T-cell (primary cell): ENCODE measurements at regions not wholly inside any gene's neighbourhood (a gene's known extent, or its start where the extent isn't known, plus 50 kb on each side); places are given as distances from the start of the nearest gene placed in this dataset.
"Not testable (repeated sequence)": the region's sequence is repeated elsewhere in the genome, so short reads cannot be mapped to it uniquely, and the experiment has no call there.

Source experiments
- ATAC-seq, 4 experiments: fragments of 200-7000 bp in 3 of 4; fragments of 150-1000 bp in 1 of 4; cut with Tn5 transposase; replicated peaks in 1 of 4; 1 replicate in 3 of 4; 2 replicates in 1 of 4; pipeline ENCODE4 v1.10.0; 2021; ENCODE audit warnings: moderate library complexity in 3 of 4, mild to moderate bottlenecking in 2 of 4, moderate number of reproducible peaks in 1 of 4
- CTCF ChIA-PET, 2 donors: fragments of 300-600 bp; sonication (Branson Sonifier 250); formaldehyde crosslinking; loops; one replicate each; lab custom pipeline; 2022; ENCODE audit warnings: antibody characterized with exemption in 2 of 2; lab: Charles Lee
- POLR2A ChIA-PET, 2 donors: fragments of 300-600 bp; sonication (Branson Sonifier 250); formaldehyde crosslinking; loops; one replicate each; lab custom pipeline; 2022; ENCODE audit warnings: antibody characterized with exemption in 2 of 2; lab: Charles Lee
- DNase-seq, 35 experiments: peaks; one replicate each; pipeline versions ENCODE4 v3.0.0 to v3.0.0-alpha.2; 2013 to 2023
- H3K27ac ChIP-seq: one replicate; pipeline ENCODE4 v1.5.1; 2013; ENCODE audit warnings: low read length
- H3K27me3 ChIP-seq, 2 experiments: replicated peaks in 1 of 2; 1 replicate in 1 of 2; 2 replicates in 1 of 2; pipeline versions ENCODE4 v1.6.1 to v1.7.0; 2013; ENCODE audit warnings: low read length in 1 of 2, mixed read lengths in 1 of 2; ENCODE audit not compliant: control insufficient read depth in 2 of 2, insufficient read depth in 2 of 2; ENCODE audit errors: extremely low read depth in 1 of 2
- H3K36me3 ChIP-seq, 2 donors: 1 replicate in 1 of 2; 2 replicates in 1 of 2; pipeline versions ENCODE4 v1.6.1 to v1.7.0; 2013; ENCODE audit warnings: low read length in 1 of 2; ENCODE audit not compliant: control insufficient read depth in 2 of 2, insufficient read depth in 1 of 2; ENCODE audit errors: extremely low read depth in 1 of 2
- H3K4me1 ChIP-seq, 2 experiments: 1 replicate in 1 of 2; 2 replicates in 1 of 2; pipeline versions ENCODE4 v1.6.1 to v1.7.0; 2013; ENCODE audit warnings: low read length in 2 of 2, mixed read lengths in 1 of 2; ENCODE audit not compliant: insufficient read depth in 2 of 2, control insufficient read depth in 1 of 2; ENCODE audit errors: extremely low read depth in 1 of 2
- H3K4me3 ChIP-seq, 2 donors: 1 replicate in 1 of 2; 2 replicates in 1 of 2; pipeline versions ENCODE4 v1.5.1 to v1.7.0; 2013; ENCODE audit warnings: mild to moderate bottlenecking in 2 of 2, low read length in 1 of 2, moderate library complexity in 1 of 2; ENCODE audit not compliant: control insufficient read depth in 1 of 2; ENCODE audit errors: extremely low read depth in 1 of 2
- H3K9me3 ChIP-seq: 2 replicates; pipeline ENCODE4 v1.7.0; 2013
- H3K27ac Mint-ChIP-seq, 2 donors: one replicate each; pipeline ENCODE4 v1.8.0; 2020 to 2021; ENCODE audit warnings: mild to moderate bottlenecking in 2 of 2, mixed read lengths in 2 of 2
- H3K27me3 Mint-ChIP-seq, 2 donors: one replicate each; pipeline ENCODE4 v1.8.0; 2021 to 2022; ENCODE audit warnings: mixed read lengths in 2 of 2
- H3K36me3 Mint-ChIP-seq: one replicate; pipeline ENCODE4 v1.8.0; 2021; ENCODE audit warnings: mixed read lengths
- H3K4me1 Mint-ChIP-seq, 3 donors: one replicate each; pipeline ENCODE4 v1.8.0; 2020 to 2022; ENCODE audit warnings: mixed read lengths in 3 of 3, mild to moderate bottlenecking in 1 of 3
- H3K4me3 Mint-ChIP-seq, 3 donors: one replicate each; pipeline ENCODE4 v1.8.0; 2020 to 2022; ENCODE audit warnings: mild to moderate bottlenecking in 3 of 3, mixed read lengths in 3 of 3, moderate library complexity in 3 of 3
- H3K9me3 Mint-ChIP-seq, 3 donors: one replicate each; pipeline ENCODE4 v1.8.0; 2020 to 2022; ENCODE audit warnings: mixed read lengths in 3 of 3
- WGBS: methylation state at CpG from one replicate; pipeline ENCODE4 v1.1.5; 2013; ENCODE audit warnings: missing lambda C conversion rate; ENCODE audit not compliant: insufficient coverage; 5-methylcytosine and 5-hydroxymethylcytosine counted together

GRCh38 chr21:8757399-8758093 lies 1763.8 kb upstream of the TPTE start:
- ATAC-seq, H3K27ac Mint-ChIP-seq, H3K36me3 Mint-ChIP-seq, H3K4me3 Mint-ChIP-seq, DNase-seq, H3K36me3 ChIP-seq, H3K27me3 Mint-ChIP-seq, H3K4me1 Mint-ChIP-seq, H3K9me3 ChIP-seq, H3K4me3 ChIP-seq, CTCF ChIA-PET, H3K27me3 ChIP-seq, H3K27ac ChIP-seq, POLR2A ChIA-PET, H3K4me1 ChIP-seq: not testable (repeated sequence)
- 66% methylated on average over 14 of the region's 14 CpGs for WGBS
- H3K9me3 Mint-ChIP-seq = peaks cover 18 to 37% (median 31%) of the 10 kb centered on the region in 3 donors

- POLR2A ChIA-PET = not testable (repeated sequence)
- H3K9me3 Mint-ChIP-seq = peaks cover 19 to 46% (median 36%) of the 10 kb centered on the region in 3 donors
Observed at GRCh38 chr21:8758921-8759367, 1762.4 kb upstream of the TPTE start.

GRCh38 chr21:8762241-8762640 lies 1759.1 kb upstream of the TPTE start:
- H3K27me3 ChIP-seq, H3K4me1 ChIP-seq, H3K4me3 Mint-ChIP-seq, POLR2A ChIA-PET, H3K9me3 ChIP-seq, CTCF ChIA-PET, H3K27ac ChIP-seq, ATAC-seq, DNase-seq, H3K36me3 ChIP-seq, H3K27me3 Mint-ChIP-seq, H3K36me3 Mint-ChIP-seq, H3K27ac Mint-ChIP-seq, H3K4me3 ChIP-seq, H3K4me1 Mint-ChIP-seq: not testable (repeated sequence)
- WGBS = 33% methylated on average over 1 of the region's 2 CpGs
- H3K9me3 Mint-ChIP-seq = peaks cover 26 to 55% (median 44%) of the 10 kb centered on the region in 3 donors

More at GRCh38 chr21:8758921-8759367, 1762.4 kb upstream of the TPTE start:
- CTCF ChIA-PET, H3K4me1 Mint-ChIP-seq, H3K27me3 Mint-ChIP-seq, H3K9me3 ChIP-seq, H3K4me3 ChIP-seq, DNase-seq, H3K36me3 ChIP-seq, H3K27ac ChIP-seq, H3K4me1 ChIP-seq, ATAC-seq, H3K27ac Mint-ChIP-seq, H3K4me3 Mint-ChIP-seq, H3K27me3 ChIP-seq, H3K36me3 Mint-ChIP-seq: not testable (repeated sequence)
- WGBS = 80% methylated on average over 21 of the region's 25 CpGs

GRCh38 chr21:8764416-8764815 lies 1757.0 kb upstream of the TPTE start:
- H3K4me1 Mint-ChIP-seq, H3K4me1 ChIP-seq, H3K27ac ChIP-seq, H3K27me3 ChIP-seq, H3K36me3 ChIP-seq, H3K27ac Mint-ChIP-seq, DNase-seq, H3K36me3 Mint-ChIP-seq, ATAC-seq, CTCF ChIA-PET, H3K27me3 Mint-ChIP-seq, POLR2A ChIA-PET, H3K4me3 Mint-ChIP-seq, H3K9me3 ChIP-seq, H3K4me3 ChIP-seq: not testable (repeated sequence)
- H3K9me3 Mint-ChIP-seq = peaks cover 18 to 48% (median 35%) of the 10 kb centered on the region in 3 donors
- 61% methylated on average over 7 of the region's 9 CpGs for WGBS

GRCh38 chr21:8766142-8766541 lies 1755.2 kb upstream of the TPTE start:
- ATAC-seq, H3K4me1 Mint-ChIP-seq, H3K4me3 ChIP-seq, CTCF ChIA-PET, H3K27me3 ChIP-seq, H3K27me3 Mint-ChIP-seq, DNase-seq, H3K36me3 Mint-ChIP-seq, H3K36me3 ChIP-seq, H3K4me1 ChIP-seq, H3K27ac ChIP-seq, POLR2A ChIA-PET, H3K9me3 ChIP-seq, H3K27ac Mint-ChIP-seq, H3K4me3 Mint-ChIP-seq: not testable (repeated sequence)
- peaks cover 20 to 49% (median 29%) of the 10 kb centered on the region in 3 donors for H3K9me3 Mint-ChIP-seq
- no CpG with 5 or more reads among the region's 5 CpGs for WGBS

- H3K9me3 ChIP-seq, H3K27ac Mint-ChIP-seq, H3K27me3 Mint-ChIP-seq, H3K4me3 ChIP-seq, H3K4me1 Mint-ChIP-seq, H3K36me3 Mint-ChIP-seq, H3K36me3 ChIP-seq, H3K27me3 ChIP-seq, CTCF ChIA-PET, H3K4me1 ChIP-seq, POLR2A ChIA-PET, DNase-seq, H3K4me3 Mint-ChIP-seq, ATAC-seq, H3K27ac ChIP-seq: not testable (repeated sequence)
- WGBS = 82% methylated on average over 12 of the region's 13 CpGs
- H3K9me3 Mint-ChIP-seq = peaks cover 8 to 23% (median 10%) of the 10 kb centered on the region in 3 donors
Observed at GRCh38 chr21:8772910-8773514, 1748.4 kb upstream of the TPTE start.
